VCaP (cell line): ENCODE measurements at regions not wholly inside any gene's neighbourhood (a gene's known extent, or its start where the extent isn't known, plus 50 kb on each side); places are given as distances from the start of the nearest gene placed in this dataset.

Experiments used
- H3K27ac ChIP-seq: fragments of 450-650 bp; 2 replicates; pipeline ENCODE4 v1.5.1; 2017
- TF ChIP-seq, protein P1 (sequence below): fragments of 450-650 bp; conservative IDR thresholded peaks from 2 replicates; pipeline ENCODE4 v1.5.1; 2017; ENCODE audit warnings: mild to moderate bottlenecking, moderate library complexity

DNA sequence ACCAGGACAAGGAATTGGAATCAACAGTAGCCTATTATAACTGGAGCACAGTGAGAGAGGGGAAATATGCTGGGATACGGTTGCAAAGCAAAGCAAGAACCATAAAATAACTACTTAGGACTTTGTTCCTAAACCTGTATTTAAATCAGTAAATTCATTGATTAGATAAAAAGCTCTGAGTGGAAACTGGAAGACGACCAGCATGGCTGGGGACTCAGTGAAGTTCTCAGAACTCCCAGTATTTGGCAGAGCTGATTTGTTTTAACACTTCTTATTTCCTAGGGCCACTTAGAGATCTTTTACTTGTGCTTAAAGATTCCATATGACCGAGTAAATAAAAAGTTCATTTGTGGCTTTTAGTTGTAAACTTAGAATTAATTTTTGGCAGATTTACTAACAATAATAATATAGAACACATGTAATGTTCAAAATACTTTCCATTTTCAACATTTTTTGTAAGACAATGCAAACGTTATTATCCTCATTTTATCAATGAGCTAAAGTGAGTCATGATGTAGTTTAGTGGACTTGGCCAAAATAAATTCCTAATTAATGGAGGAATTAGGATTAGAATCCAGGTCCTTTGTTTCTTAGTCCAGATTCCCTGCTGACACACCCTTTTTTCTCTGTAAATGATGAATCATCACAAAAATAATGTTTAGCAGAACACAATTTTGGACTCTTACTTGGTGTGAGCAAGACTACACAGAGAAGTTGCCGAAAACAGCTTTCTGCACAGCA is 392.9 kb downstream of the GJA1 start:
- TF ChIP-seq, protein P1, sequence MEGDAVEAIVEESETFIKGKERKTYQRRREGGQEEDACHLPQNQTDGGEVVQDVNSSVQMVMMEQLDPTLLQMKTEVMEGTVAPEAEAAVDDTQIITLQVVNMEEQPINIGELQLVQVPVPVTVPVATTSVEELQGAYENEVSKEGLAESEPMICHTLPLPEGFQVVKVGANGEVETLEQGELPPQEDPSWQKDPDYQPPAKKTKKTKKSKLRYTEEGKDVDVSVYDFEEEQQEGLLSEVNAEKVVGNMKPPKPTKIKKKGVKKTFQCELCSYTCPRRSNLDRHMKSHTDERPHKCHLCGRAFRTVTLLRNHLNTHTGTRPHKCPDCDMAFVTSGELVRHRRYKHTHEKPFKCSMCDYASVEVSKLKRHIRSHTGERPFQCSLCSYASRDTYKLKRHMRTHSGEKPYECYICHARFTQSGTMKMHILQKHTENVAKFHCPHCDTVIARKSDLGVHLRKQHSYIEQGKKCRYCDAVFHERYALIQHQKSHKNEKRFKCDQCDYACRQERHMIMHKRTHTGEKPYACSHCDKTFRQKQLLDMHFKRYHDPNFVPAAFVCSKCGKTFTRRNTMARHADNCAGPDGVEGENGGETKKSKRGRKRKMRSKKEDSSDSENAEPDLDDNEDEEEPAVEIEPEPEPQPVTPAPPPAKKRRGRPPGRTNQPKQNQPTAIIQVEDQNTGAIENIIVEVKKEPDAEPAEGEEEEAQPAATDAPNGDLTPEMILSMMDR: no peak

DNA sequence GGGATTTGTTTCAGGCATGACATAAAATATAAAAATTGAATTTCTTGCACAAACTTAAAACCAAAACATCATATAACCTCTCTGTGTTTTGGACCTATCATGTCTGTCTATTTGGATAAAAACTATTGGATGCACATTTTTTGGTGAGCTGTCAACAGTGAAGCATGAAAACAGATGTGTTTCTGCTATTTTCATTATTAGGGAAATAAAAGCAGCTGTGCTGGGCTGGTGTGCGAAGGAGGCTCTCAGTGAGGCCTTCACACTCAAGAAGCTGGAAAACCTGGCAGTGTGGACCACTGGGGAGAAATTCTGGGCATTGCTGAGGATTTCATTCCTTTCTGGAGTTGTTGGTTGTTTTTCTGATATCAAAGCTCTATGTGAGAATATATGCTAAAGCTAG is 395.3 kb downstream of the GJA1 start:
- TF ChIP-seq, protein P1: no peak

More for the DNA sequence above, 392.9 kb downstream of the GJA1 start:
- no peak overlapping the region for H3K27ac ChIP-seq

DNA sequence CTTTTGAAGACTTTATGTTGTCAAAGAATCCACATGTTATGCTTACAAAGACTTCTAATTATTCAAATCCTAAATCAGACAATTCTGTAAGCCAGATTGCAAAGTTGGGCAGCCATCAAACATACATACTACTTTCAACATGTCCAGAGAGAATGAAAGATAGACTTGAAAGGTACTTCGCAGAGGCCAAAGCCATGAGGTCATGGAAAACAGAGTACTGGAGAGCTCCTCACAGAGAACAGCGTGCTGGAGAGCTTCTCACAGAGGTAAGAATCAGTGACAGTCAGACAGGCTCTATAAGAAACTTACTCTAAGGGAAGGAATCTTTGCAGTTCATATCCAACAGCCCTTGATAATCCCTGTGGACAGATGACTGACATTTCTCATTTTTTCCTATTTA is 400.2 kb downstream of the GJA1 start:
- no peak overlapping the region for H3K27ac ChIP-seq
- TF ChIP-seq, protein P1: no peak

More for the DNA sequence above, 395.3 kb downstream of the GJA1 start:
- no peak overlapping the region for H3K27ac ChIP-seq

DNA sequence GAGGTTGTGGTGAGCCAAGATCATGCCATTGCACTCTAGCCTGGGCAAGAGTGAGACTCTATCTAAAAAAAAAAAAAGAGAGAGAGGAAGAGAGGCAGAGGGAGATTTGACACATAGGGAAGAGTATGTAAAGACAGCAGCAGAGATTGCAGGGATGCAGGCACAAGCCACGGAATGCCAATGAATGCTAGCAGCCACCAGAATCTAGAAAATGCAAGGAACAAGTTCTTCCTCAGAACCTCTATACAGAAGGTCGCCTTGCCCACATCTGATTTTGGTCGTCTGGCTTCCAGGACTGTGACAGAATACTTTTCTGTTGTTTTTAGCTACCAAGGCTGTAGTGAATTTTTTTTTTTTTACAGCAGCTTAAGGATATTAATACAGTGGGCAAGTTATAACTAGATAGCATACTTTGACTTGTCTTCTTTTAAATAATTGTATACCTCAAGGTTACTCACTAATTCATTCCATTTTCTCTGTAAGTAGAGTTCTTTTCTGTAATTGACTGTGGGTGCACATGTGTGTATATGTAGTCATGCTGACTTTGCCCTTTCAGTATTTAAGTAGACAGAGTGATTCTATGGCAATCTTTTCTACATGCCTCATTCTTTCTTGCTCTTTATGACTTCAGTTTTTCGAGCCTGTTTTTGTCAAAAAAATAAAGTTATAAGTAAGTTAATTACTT is 402.2 kb downstream of the GJA1 start:
- TF ChIP-seq, protein P1: no peak
- H3K27ac ChIP-seq: no peak overlapping the region

DNA sequence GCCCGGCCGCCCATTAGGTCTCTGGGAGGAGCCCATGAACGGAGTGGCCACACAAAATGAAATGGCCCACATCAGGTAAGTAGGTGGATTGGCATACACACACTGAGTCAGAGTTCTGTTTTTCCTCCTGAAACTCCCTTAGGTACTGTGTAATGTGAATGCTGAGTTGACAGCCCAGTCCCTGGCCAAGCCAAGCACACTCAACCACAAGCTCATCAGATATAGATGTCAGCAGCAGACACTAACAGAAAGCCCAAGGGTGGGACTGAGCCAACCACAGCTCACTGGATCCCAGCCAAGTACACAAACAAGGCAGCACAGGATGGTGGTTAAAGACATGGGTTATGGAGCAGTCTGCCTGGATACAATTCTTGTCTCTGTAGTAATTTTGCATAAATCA is 403.4 kb downstream of the GJA1 start:
- no peak overlapping the region for H3K27ac ChIP-seq
- TF ChIP-seq, protein P1: no peak

DNA sequence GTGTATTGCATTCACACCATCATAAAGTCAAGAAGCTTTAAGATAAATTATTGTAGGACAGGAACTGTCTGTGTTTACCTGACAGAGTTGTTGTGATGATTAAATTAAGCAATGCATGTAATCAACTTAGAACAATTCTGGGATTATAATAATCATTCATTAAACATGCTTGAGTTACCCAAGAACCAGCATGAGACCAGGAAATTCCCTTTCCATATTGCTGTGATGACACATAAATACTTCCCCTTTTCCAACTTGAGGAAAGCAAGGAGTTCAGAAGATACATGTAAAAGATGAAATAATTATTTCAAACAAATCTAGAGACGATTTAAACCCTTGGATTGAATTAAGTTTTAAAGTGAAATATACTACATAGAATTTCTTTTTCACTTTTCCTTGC is 404.4 kb downstream of the GJA1 start:
- TF ChIP-seq, protein P1: no peak
- no peak overlapping the region for H3K27ac ChIP-seq

DNA sequence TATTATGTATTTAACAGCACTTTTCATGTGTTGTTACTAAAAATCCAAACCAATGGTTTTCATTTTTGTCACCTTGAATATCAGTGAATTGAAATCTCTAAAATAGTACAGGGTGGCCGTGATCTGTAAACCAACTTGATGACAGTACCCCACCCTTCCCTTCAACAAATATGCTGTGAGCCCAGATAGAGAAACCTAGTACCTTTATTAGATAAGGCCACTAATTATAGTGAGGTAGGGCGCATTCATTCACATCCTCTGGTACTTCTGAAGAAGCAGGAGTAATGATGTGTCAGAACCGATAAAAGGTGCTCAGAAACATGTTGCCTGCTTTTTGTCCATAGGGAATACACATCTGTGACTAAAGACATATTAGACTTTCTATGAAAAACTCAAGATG is 409.5 kb downstream of the GJA1 start:
- no peak overlapping the region for H3K27ac ChIP-seq
- TF ChIP-seq, protein P1: no peak
